K562 (cell line): ENCODE measurements at regions not wholly inside any gene's neighbourhood (a gene's known extent, or its start where the extent isn't known, plus 50 kb on each side); places are given as distances from the start of the nearest gene placed in this dataset.

ENCODE experiments used
- ATAC-seq: fragments of 200-7000 bp; cut with Tn5 transposase; 3 replicates; pipeline ENCODE4 v1.9.1; 2020; ENCODE audit warnings: moderate library complexity
- BruUV-seq: library from RNA; stranded (reverse); fragments of 400-500 nt; replicated peaks from 2 replicates; lab custom pipeline; 2021; lab: Mats Ljungman, UMichigan
- CTCF ChIA-PET: fragments of 300-600 bp; formaldehyde crosslinking; extraction: SDS; loops from one replicate; lab custom pipeline; 2021; ENCODE audit warnings: low intra/inter-chr PET ratio; lab: Yijun Ruan, JAX
- POLR2A ChIA-PET: fragments of 300-600, 350-650 bp; sonication (Branson Sonifier 250); formaldehyde crosslinking; extraction: SDS; loops from one replicate; lab custom pipeline; 2021; ENCODE audit warnings: antibody characterized with exemption, inconsistent platforms; lab: Yijun Ruan, JAX
- DNase-seq, 4 experiments: peaks; one replicate each; pipeline versions ENCODE4 v3.0.0 to v3.0.0-alpha.2; 2011 to 2018; ENCODE audit warnings: low spot score in 3 of 4, mixed read lengths in 3 of 4; ENCODE audit errors: extremely low read depth in 1 of 4
- FAIRE-seq: peaks from 2 replicates; lab custom pipeline; 2011; peaks lifted over from hg19 to GRCh38; lab: Jason Lieb, UNC
- H2AFZ ChIP-seq: 2 replicates; pipeline ENCODE4 v1.6.0; 2011; ENCODE audit warnings: low read depth, low read length, control low read depth, inconsistent platforms
- H3K27ac ChIP-seq: fragments of 200-600 bp; 3 replicates; pipeline ENCODE4 v1.8.0; 2011; ENCODE audit warnings: low read depth, mild to moderate bottlenecking, control low read depth, inconsistent platforms, low read length, moderate library complexity, mixed read lengths; ENCODE audit errors: extremely low read depth
- H3K27me3 ChIP-seq, 2 experiments: fragments of 300-600 bp in 1 of 2; 2 replicates in 1 of 2; 3 replicates in 1 of 2; pipeline versions ENCODE4 v1.6.0 to v1.8.0; 2011; ENCODE audit warnings: inconsistent platforms in 2 of 2, low read length in 2 of 2, mild to moderate bottlenecking in 1 of 2, mixed read lengths in 1 of 2, moderate library complexity in 1 of 2; ENCODE audit not compliant: control insufficient read depth in 2 of 2, insufficient read depth in 2 of 2
- H3K36me3 ChIP-seq: fragments of 300-600 bp; 3 replicates; pipeline ENCODE4 v1.8.0; 2011; ENCODE audit warnings: mild to moderate bottlenecking, low read length, inconsistent platforms; ENCODE audit not compliant: control insufficient read depth, insufficient read depth
- H3K4me1 ChIP-seq, 2 experiments: fragments of 200-600 bp in 1 of 2; replicated peaks in 1 of 2; 2 replicates in 1 of 2; 3 replicates in 1 of 2; pipeline versions ENCODE4 v1.5.1 to v1.8.0; 2011; ENCODE audit warnings: inconsistent platforms in 2 of 2, low read length in 2 of 2, mild to moderate bottlenecking in 1 of 2, mixed read lengths in 1 of 2, moderate library complexity in 1 of 2; ENCODE audit not compliant: control insufficient read depth in 2 of 2, insufficient read depth in 2 of 2
- H3K4me2 ChIP-seq: 2 replicates; pipeline ENCODE4 v1.6.1; 2011; ENCODE audit warnings: low read length, control low read depth, inconsistent platforms, mixed read lengths; ENCODE audit not compliant: insufficient read depth
- H3K4me3 ChIP-seq: fragments of 200-600 bp; sonication (generic), shearing (Covaris generic); 2 replicates; pipeline ENCODE4 v1.5.1; 2016; ENCODE audit warnings: control low read depth, inconsistent platforms
- H3K79me2 ChIP-seq: fragments of 200-600 bp; 3 replicates; pipeline ENCODE4 v1.8.0; 2011; ENCODE audit warnings: low read length, inconsistent platforms; ENCODE audit not compliant: control insufficient read depth, insufficient read depth
- H3K9ac ChIP-seq, 2 experiments: 2 replicates each; pipeline versions ENCODE4 v1.6.0 to v1.6.1; 2011; ENCODE audit warnings: low read depth in 2 of 2, low read length in 2 of 2, control low read depth in 1 of 2, inconsistent platforms in 1 of 2, mild to moderate bottlenecking in 1 of 2, mixed read lengths in 1 of 2; ENCODE audit not compliant: insufficient read depth in 1 of 2
- H3K9me1 ChIP-seq: one replicate; pipeline ENCODE4 v1.6.0; 2011; ENCODE audit warnings: inconsistent platforms, mild to moderate bottlenecking, low read length, moderate library complexity; ENCODE audit not compliant: control insufficient read depth, insufficient read depth
- H3K9me3 ChIP-seq: replicated peaks from 2 replicates; pipeline ENCODE4 v1.5.1; 2011; ENCODE audit warnings: low read depth, low read length, inconsistent platforms; ENCODE audit not compliant: control insufficient read depth, insufficient read depth
- H4K20me1 ChIP-seq: replicated peaks from 2 replicates; pipeline ENCODE4 v1.6.1; 2011; ENCODE audit warnings: low read length, inconsistent platforms, mixed read lengths; ENCODE audit not compliant: control insufficient read depth, insufficient read depth
- ATF7 ChIP-seq: fragments of 450-650 bp; IDR thresholded peaks from 2 replicates; pipeline ENCODE4 v1.7.1; 2014; ENCODE audit warnings: mild to moderate bottlenecking, moderate library complexity
- CHD1 ChIP-seq: fragments of 200-600 bp; sonication (generic); IDR thresholded peaks from one replicate; pipeline ENCODE4 v1.6.1; 2012; ENCODE audit warnings: mild to moderate bottlenecking, moderate library complexity, low read length, inconsistent platforms
- FOXA1 ChIP-seq: fragments of 450-650 bp; IDR thresholded peaks from 2 replicates; pipeline ENCODE4 v1.6.1; 2016; ENCODE audit warnings: mild to moderate bottlenecking, borderline replicate concordance
- GATA2 ChIP-seq: sonication (generic); formaldehyde crosslinking; IDR thresholded peaks from 2 replicates; pipeline ENCODE4 v1.4.0; 2020; ENCODE audit warnings: mild to moderate bottlenecking, missing genetic modification reagents
- HDAC6 ChIP-seq: IDR thresholded peaks from 2 replicates; pipeline ENCODE4 v1.6.1; 2012; ENCODE audit warnings: low read depth, mild to moderate bottlenecking, control low read depth, inconsistent platforms, low read length, moderate library complexity
- HMG20B ChIP-seq: fragments of 250-450 bp; sonication (Bioruptor Pico); IDR thresholded peaks from 2 replicates; pipeline ENCODE4 v1.5.0; 2021; ENCODE audit warnings: mild to moderate bottlenecking
- KAT7 ChIP-seq: sonication (generic); formaldehyde crosslinking; IDR thresholded peaks from 2 replicates; pipeline ENCODE4 v1.8.0; 2022; ENCODE audit warnings: missing genetic modification reagents, mild to moderate bottlenecking, borderline replicate concordance
- KDM2B ChIP-seq: fragments of 250-450 bp; sonication (Bioruptor Pico); IDR thresholded peaks from 2 replicates; pipeline ENCODE4 v1.8.0; 2021; ENCODE audit warnings: mild to moderate bottlenecking, moderate library complexity
- NFIX ChIP-seq: fragments of 250-450 bp; sonication (Bioruptor Pico); IDR thresholded peaks from 2 replicates; pipeline ENCODE4 v1.4.0; 2020; ENCODE audit warnings: low read depth, mild to moderate bottlenecking, moderate library complexity
- NR2C1 ChIP-seq, 2 experiments: fragments of 450-650 bp; IDR thresholded peaks; 2 replicates each; pipeline ENCODE4 v1.6.1; 2017; ENCODE audit warnings: mild to moderate bottlenecking in 2 of 2, antibody characterized with exemption in 1 of 2, inconsistent platforms in 1 of 2, missing compliant biosample characterization in 1 of 2, missing genetic modification characterization in 1 of 2
- POU5F1 ChIP-seq: fragments of 150-350 bp; IDR thresholded peaks from 2 replicates; pipeline ENCODE4 v1.6.1; 2014; ENCODE audit warnings: borderline replicate concordance, low read length, low read depth, mild to moderate bottlenecking; ENCODE audit not compliant: partially characterized antibody
- STAG1 ChIP-seq: sonication (generic); formaldehyde crosslinking; IDR thresholded peaks from 2 replicates; pipeline ENCODE4 v1.5.0; 2020; ENCODE audit warnings: missing genetic modification reagents, borderline replicate concordance
- WHSC1 ChIP-seq: IDR thresholded peaks from one replicate; pipeline ENCODE4 v1.6.1; 2012; ENCODE audit warnings: low read length, control low read depth, inconsistent platforms
- ZNF274 ChIP-seq: IDR thresholded peaks from 2 replicates; pipeline ENCODE4 v1.6.1; 2011; ENCODE audit warnings: low read depth, mild to moderate bottlenecking, low read length, moderate library complexity, borderline replicate concordance
- ZNF311 ChIP-seq: fragments of 250-450 bp; sonication (Bioruptor Pico); IDR thresholded peaks from 2 replicates; pipeline ENCODE4 v1.4.0; 2020; ENCODE audit warnings: mild to moderate bottlenecking, moderate library complexity
- ZNF354B ChIP-seq: fragments of 250-450 bp; sonication (Bioruptor Pico); IDR thresholded peaks from 2 replicates; pipeline ENCODE4 v1.4.0; 2020
- ZNF696 ChIP-seq: fragments of 250-450 bp; sonication (Bioruptor Pico); conservative IDR thresholded peaks from 2 replicates; pipeline ENCODE4 v1.4.0; 2020; ENCODE audit warnings: mild to moderate bottlenecking, moderate library complexity
- ZNF778 ChIP-seq: fragments of 450-650 bp; formaldehyde crosslinking; IDR thresholded peaks from 2 replicates; pipeline ENCODE4 v1.4.0; 2020; ENCODE audit warnings: mild to moderate bottlenecking, moderate library complexity
- WGBS: fragments of 100-300 bp; shearing (Covaris generic); methylation state at CpG from one replicate; pipeline ENCODE4 v1.1.6; 2016; ENCODE audit warnings: low coverage, mixed read lengths; ENCODE audit not compliant: insufficient coverage; ENCODE audit errors: missing lambda C conversion rate; 5-methylcytosine and 5-hydroxymethylcytosine counted together
- in situ Hi-C: fragments of 300-500 bp; cut with MboI; formaldehyde crosslinking; loops from 4 replicates; pipeline ENCODE4 v1.15.0; 2018; ENCODE audit warnings: inconsistent platforms, mixed read lengths
- intact Hi-C: fragments of 100-400 bp; cut with micrococcal nuclease; formaldehyde crosslinking; loops from 2 replicates; pipeline ENCODE4 v1.14.2; 2022
- TF ChIP-seq, protein P1 (sequence below): fragments of 200-800 bp; sonication (Bioruptor generic); IDR thresholded peaks from 2 replicates; pipeline ENCODE4 v1.6.1; 2017; ENCODE audit warnings: missing genetic modification characterization, missing compliant biosample characterization
- TF ChIP-seq, protein P2 (sequence below), 2 experiments: fragments of 450-650 bp in 1 of 2; sonication (generic) in 1 of 2; formaldehyde crosslinking; conservative IDR thresholded peaks; 2 replicates each; pipeline versions ENCODE4 v1.4.0 to v1.8.1; 2020 to 2022; ENCODE audit warnings: mild to moderate bottlenecking in 1 of 2, missing genetic modification reagents in 1 of 2

DNA sequence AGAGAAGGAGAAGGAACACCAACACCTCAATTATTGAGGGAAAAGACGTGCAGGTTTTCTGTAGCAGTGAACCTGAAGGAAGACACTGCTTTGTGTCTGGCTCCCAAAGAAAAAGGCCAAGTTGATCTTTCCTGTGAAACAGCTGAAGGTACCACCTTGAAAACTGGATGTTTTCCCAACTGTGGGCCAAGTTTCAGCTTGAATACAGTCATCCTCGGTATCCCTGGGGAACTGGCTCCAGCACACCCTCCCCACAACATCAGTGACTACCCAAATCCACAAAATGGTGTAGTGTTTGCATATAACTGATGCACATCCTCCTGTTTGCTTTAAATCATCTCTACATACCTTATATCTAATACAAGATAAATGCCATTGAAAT is 297.0 kb upstream of the PITRM1 start:
- ChIA-PET CTCF (no interaction called here), POLR2A (no interaction called here)
- Histone ChIP-seq H3K4me3 (no peak overlapping the region), H3K4me2 (no peak overlapping the region), H3K9ac (no peak overlapping the region), H3K4me1 (no peaks in the 10 kb centered on the region; a peak in 2 of 5 replicates), H3K27ac (no peak overlapping the region), H3K36me3 (no peaks in the 10 kb centered on the region), H4K20me1 (peaks cover 11% of the 10 kb centered on the region), H3K9me3 (no peaks in the 10 kb centered on the region), H3K9me1 (no peaks in the 10 kb centered on the region), H3K27me3 (peaks cover 4 to 23% of the 10 kb centered on the region in 2 experiments; a peak in 3 of 5 replicates), H2AFZ (no peak overlapping the region), H3K79me2 (no peaks in the 10 kb centered on the region)
- TF ChIP-seq FOXA1 (no peak), STAG1 (CRISPR knock-in tag) (no peak), ZNF311 (CRISPR knock-in tag) (no peak), GATA2 (CRISPR knock-in tag) (no peak), ZNF354B (CRISPR knock-in tag) (no peak), WHSC1 (no peak), ZNF696 (CRISPR knock-in tag) (no peak), CHD1 (no peak), KAT7 (CRISPR knock-in tag) (no peak), KDM2B (no peak), ATF7 (no peak), POU5F1 (no peak), NFIX (CRISPR knock-in tag) (no peak), ZNF778 (no peak), ZNF274 (no peak), HDAC6 (no peak), NR2C1 (IDR thresholded peaks at IDR 0.05) (no peak), NR2C1 (tag; IDR thresholded peaks at IDR 0.05) (no peak), HMG20B (CRISPR knock-in tag) (no peak)
- TF ChIP-seq, protein P1, sequence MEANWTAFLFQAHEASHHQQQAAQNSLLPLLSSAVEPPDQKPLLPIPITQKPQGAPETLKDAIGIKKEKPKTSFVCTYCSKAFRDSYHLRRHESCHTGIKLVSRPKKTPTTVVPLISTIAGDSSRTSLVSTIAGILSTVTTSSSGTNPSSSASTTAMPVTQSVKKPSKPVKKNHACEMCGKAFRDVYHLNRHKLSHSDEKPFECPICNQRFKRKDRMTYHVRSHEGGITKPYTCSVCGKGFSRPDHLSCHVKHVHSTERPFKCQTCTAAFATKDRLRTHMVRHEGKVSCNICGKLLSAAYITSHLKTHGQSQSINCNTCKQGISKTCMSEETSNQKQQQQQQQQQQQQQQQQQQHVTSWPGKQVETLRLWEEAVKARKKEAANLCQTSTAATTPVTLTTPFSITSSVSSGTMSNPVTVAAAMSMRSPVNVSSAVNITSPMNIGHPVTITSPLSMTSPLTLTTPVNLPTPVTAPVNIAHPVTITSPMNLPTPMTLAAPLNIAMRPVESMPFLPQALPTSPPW (CRISPR knock-in tag): no peak
- TF ChIP-seq, protein P2, sequence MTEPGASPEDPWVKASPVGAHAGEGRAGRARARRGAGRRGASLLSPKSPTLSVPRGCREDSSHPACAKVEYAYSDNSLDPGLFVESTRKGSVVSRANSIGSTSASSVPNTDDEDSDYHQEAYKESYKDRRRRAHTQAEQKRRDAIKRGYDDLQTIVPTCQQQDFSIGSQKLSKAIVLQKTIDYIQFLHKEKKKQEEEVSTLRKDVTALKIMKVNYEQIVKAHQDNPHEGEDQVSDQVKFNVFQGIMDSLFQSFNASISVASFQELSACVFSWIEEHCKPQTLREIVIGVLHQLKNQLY (CRISPR knock-in tag; conservative IDR thresholded peaks at IDR 0.05): no peak
- intact Hi-C loops (no loop called here), in situ Hi-C loops (no loop called here)
- ATAC-seq (no peak), DNase-seq (no peak), FAIRE-seq (no peak)
- BruUV-seq: no TSS peak
- WGBS: 0% methylated on average over 2 of the region's 2 CpGs
